Hepatocyte (in vitro differentiated cells): ENCODE measurements at regions not wholly inside any gene's neighbourhood (a gene's known extent, or its start where the extent isn't known, plus 50 kb on each side); places are given as distances from the start of the nearest gene placed in this dataset.

Experiments
- DNase-seq: peaks from one replicate; pipeline ENCODE4 v3.0.0-alpha.2; 2016; ENCODE audit warnings: low spot score
- H2AFZ ChIP-seq: fragments of 200-600 bp; sonication (generic); 2 replicates; pipeline ENCODE4 v1.6.0; 2016; ENCODE audit warnings: antibody characterized with exemption, mild to moderate bottlenecking
- H3K27ac ChIP-seq: fragments of 200-600 bp; sonication (generic); 2 replicates; pipeline ENCODE4 v1.5.1; 2016; ENCODE audit warnings: mild to moderate bottlenecking
- H3K27me3 ChIP-seq: fragments of 200-600 bp; sonication (generic); 2 replicates; pipeline ENCODE4 v1.6.1; 2016
- H3K36me3 ChIP-seq: fragments of 200-600 bp; sonication (generic); replicated peaks from 2 replicates; pipeline ENCODE4 v1.5.1; 2016; ENCODE audit warnings: low read depth; ENCODE audit not compliant: insufficient read depth
- H3K4me1 ChIP-seq: fragments of 200-600 bp; sonication (generic); 2 replicates; pipeline ENCODE4 v1.5.1; 2016; ENCODE audit warnings: mild to moderate bottlenecking, moderate library complexity; ENCODE audit not compliant: insufficient read depth
- H3K4me2 ChIP-seq: fragments of 200-600 bp; sonication (generic); 2 replicates; pipeline ENCODE4 v1.6.0; 2016
- H3K4me3 ChIP-seq: fragments of 200-600 bp; sonication (generic); 2 replicates; pipeline ENCODE4 v1.5.1; 2016; ENCODE audit warnings: mild to moderate bottlenecking
- H3K79me2 ChIP-seq: fragments of 200-600 bp; sonication (generic); 2 replicates; pipeline ENCODE4 v1.6.0; 2017; ENCODE audit warnings: mild to moderate bottlenecking
- H3K9me2 ChIP-seq: fragments of 200-600 bp; sonication (generic); replicated peaks from 2 replicates; pipeline ENCODE4 v1.6.0; 2017; ENCODE audit warnings: mild to moderate bottlenecking; ENCODE audit not compliant: insufficient read depth
- H3K9me3 ChIP-seq: fragments of 200-600 bp; sonication (generic); 2 replicates; pipeline ENCODE4 v1.5.1; 2016; ENCODE audit warnings: low read depth, mild to moderate bottlenecking
- H4K20me1 ChIP-seq: fragments of 200-600 bp; sonication (generic); 2 replicates; pipeline ENCODE4 v1.6.0; 2016; ENCODE audit warnings: mild to moderate bottlenecking; ENCODE audit not compliant: insufficient read depth, poor library complexity, severe bottlenecking
- CTCF ChIP-seq: fragments of 200-600 bp; sonication (generic); IDR thresholded peaks from 2 replicates; pipeline ENCODE4 v1.5.1; 2016; ENCODE audit warnings: antibody characterized with exemption, mild to moderate bottlenecking; ENCODE audit not compliant: poor library complexity
- EZH2 ChIP-seq: fragments of 200-600 bp; sonication (generic); IDR thresholded peaks from 2 replicates; pipeline ENCODE4 v1.6.1; 2016; ENCODE audit warnings: antibody characterized with exemption, mild to moderate bottlenecking, borderline replicate concordance
- EZH2phosphoT487 ChIP-seq: fragments of 200-600 bp; sonication (generic); IDR thresholded peaks from one replicate; pipeline ENCODE4 v1.6.1; 2018; ENCODE audit warnings: antibody characterized with exemption, mild to moderate bottlenecking, low read depth, moderate library complexity; ENCODE audit not compliant: unreplicated experiment, severe bottlenecking
- WGBS: methylation state at CpG from one replicate; pipeline ENCODE4 v1.1.6; 2016; ENCODE audit warnings: low lambda C conversion rate; ENCODE audit errors: missing lambda C conversion rate; 5-methylcytosine and 5-hydroxymethylcytosine counted together

DNA sequence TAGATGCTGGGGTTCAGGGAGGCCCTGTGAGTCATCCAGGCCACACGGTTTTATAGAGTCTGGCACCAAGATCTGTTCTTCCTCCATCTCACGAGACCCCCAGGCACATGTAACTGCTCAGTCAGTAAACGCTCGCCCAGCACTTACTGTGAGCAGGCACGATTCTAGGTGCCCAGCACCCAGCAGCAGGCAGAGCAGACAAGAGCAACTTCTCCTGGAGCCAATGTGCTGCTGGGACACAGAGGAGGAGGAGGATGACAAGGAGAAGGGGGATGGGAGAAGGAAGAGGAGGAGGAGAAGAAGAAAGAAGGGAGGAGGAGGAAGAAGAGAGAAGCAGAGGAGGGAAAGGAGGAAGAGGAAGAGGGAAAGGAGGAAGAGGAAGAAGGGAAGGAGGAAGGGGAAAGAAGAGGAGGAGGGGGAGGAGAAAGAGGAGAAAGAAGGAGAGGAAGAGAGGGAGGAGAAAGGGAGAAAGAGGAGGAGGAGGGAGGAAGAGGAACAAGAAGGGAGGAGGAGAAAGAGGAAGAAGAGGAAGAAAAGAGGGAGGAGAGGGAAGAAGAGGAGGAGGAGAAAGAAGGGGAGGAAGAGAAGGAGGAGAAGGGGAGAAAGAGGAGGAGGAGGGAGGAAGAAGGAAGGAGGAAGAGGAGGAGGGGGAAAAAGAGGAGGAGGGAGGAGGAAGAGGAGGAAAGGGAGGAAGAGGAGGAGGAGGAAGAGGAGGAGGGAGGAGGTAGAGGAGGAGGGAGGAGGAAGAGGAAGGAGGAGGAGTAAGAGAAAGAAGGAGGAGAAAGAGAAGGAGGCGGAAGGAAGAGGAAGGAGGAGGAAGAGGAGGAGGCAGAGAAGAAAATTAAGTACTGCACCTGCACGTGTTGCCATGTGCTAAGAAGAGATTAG, 77.6 kb upstream of the RTL6 start:
- no peak for DNase-seq
- no peak overlapping the region for H3K4me2 ChIP-seq
- H2AFZ ChIP-seq = no peak overlapping the region
- peaks cover 3% of the 10 kb centered on the region for H3K27me3 ChIP-seq
- H3K36me3 ChIP-seq = no peaks in the 10 kb centered on the region
- H3K4me1 ChIP-seq = peaks cover 3% of the 10 kb centered on the region
- no peak overlapping the region for H3K27ac ChIP-seq
- 56% methylated on average over 6 of the region's 7 CpGs for WGBS
- H3K9me3 ChIP-seq = no peaks in the 10 kb centered on the region
- H3K9me2 ChIP-seq = no peaks in the 10 kb centered on the region
- H4K20me1 ChIP-seq = no peaks in the 10 kb centered on the region
- H3K4me3 ChIP-seq = no peak overlapping the region
- H3K79me2 ChIP-seq = no peaks in the 10 kb centered on the region
- TF ChIP-seq CTCF (no peak), EZH2 (no peak), EZH2phosphoT487 (no peak)

GRCh38 chr22:44574640-44575380, 76.8 kb upstream of the RTL6 start:
- no peak overlapping the region for H3K27ac ChIP-seq
- peaks cover 3% of the 10 kb centered on the region for H3K27me3 ChIP-seq
- no peaks in the 10 kb centered on the region for H3K79me2 ChIP-seq
- peaks cover 3% of the 10 kb centered on the region for H3K4me1 ChIP-seq
- no peaks in the 10 kb centered on the region for H3K36me3 ChIP-seq
- H3K9me3 ChIP-seq = no peaks in the 10 kb centered on the region
- DNase-seq = no peak
- H3K4me2 ChIP-seq = no peak overlapping the region
- H3K9me2 ChIP-seq = no peaks in the 10 kb centered on the region
- no peak overlapping the region for H2AFZ ChIP-seq
- no peak overlapping the region for H3K4me3 ChIP-seq
- H4K20me1 ChIP-seq = no peaks in the 10 kb centered on the region
- 75% methylated on average over 16 of the region's 17 CpGs for WGBS
- TF ChIP-seq EZH2 = no peak
- TF ChIP-seq CTCF = no peak
- TF ChIP-seq EZH2phosphoT487 = no peak

DNA sequence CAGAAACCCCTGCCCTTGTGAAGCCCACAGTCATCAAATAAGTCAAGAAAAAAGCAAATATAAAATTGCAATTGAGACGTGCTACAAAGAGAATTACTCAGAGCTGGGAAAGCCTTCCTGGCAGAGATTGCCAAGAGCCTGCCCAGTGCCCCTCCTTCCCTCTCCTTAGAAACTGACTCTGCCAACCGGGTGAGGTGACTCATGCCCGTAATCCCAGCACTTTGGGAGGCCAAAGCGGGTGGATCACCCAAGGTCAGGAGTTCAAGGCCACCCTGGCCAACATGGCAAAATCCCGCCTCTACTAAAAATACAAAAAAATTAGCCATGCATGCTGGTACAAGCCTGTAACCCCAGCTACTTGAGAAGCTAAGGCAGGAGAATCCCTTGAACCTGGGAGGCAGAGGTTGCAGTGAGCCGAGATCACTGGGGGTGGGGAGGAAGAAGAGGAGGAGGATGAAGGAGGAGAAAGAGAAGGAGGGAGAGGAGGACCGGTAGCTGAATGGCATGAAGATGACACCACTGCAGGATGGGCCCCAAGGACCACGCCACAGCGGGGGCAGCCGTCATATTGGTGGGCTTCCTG, 76.1 kb upstream of the RTL6 start:
- Histone ChIP-seq H3K27me3 (peaks cover 3% of the 10 kb centered on the region), H3K4me3 (no peak overlapping the region), H3K9me2 (no peaks in the 10 kb centered on the region), H3K27ac (no peak overlapping the region), H3K9me3 (no peaks in the 10 kb centered on the region), H3K79me2 (no peaks in the 10 kb centered on the region), H3K36me3 (no peaks in the 10 kb centered on the region), H2AFZ (no peak overlapping the region), H3K4me2 (no peak overlapping the region), H3K4me1 (peaks cover 3% of the 10 kb centered on the region), H4K20me1 (no peaks in the 10 kb centered on the region)
- peak; percentile 45 for DNase-seq
- TF ChIP-seq EZH2phosphoT487 (no peak), CTCF (no peak), EZH2 (no peak)
- 82% methylated on average over 10 of the region's 10 CpGs for WGBS
